IMR-90 (cell line): ENCODE measurements at regions not wholly inside any gene's neighbourhood (a gene's known extent, or its start where the extent isn't known, plus 50 kb on each side); places are given as distances from the start of the nearest gene placed in this dataset.

Source experiments
- MXI1 ChIP-seq: IDR thresholded peaks from 2 replicates; pipeline ENCODE4 v1.6.1; 2012; ENCODE audit warnings: low read depth, mild to moderate bottlenecking, low read length, moderate library complexity, borderline replicate concordance
- POLR2A ChIP-seq: IDR thresholded peaks from 2 replicates; pipeline ENCODE4 v1.6.1; 2012; ENCODE audit warnings: mild to moderate bottlenecking, low read depth, low read length
- RAD21 ChIP-seq: IDR thresholded peaks from 2 replicates; pipeline ENCODE4 v1.6.1; 2012; ENCODE audit warnings: low read length, improper control_type of control experiment
- TF ChIP-seq, protein P1 (sequence below): conservative IDR thresholded peaks from 2 replicates; pipeline ENCODE4 v1.5.1; 2012; ENCODE audit warnings: mild to moderate bottlenecking, low read depth, low read length, improper control_type of control experiment
- TF ChIP-seq, protein P2 (sequence below): fragments of 150-350 bp; IDR thresholded peaks from 2 replicates; pipeline ENCODE4 v1.6.1; 2016; ENCODE audit warnings: low read depth, mild to moderate bottlenecking, low read length, moderate library complexity, borderline replicate concordance
- TF ChIP-seq, protein P3 (sequence below): fragments of 150-350 bp; IDR thresholded peaks from 2 replicates; pipeline ENCODE4 v1.6.1; 2017; ENCODE audit warnings: mild to moderate bottlenecking, antibody characterized with exemption, low read length, low read depth

- TF ChIP-seq, protein P1, sequence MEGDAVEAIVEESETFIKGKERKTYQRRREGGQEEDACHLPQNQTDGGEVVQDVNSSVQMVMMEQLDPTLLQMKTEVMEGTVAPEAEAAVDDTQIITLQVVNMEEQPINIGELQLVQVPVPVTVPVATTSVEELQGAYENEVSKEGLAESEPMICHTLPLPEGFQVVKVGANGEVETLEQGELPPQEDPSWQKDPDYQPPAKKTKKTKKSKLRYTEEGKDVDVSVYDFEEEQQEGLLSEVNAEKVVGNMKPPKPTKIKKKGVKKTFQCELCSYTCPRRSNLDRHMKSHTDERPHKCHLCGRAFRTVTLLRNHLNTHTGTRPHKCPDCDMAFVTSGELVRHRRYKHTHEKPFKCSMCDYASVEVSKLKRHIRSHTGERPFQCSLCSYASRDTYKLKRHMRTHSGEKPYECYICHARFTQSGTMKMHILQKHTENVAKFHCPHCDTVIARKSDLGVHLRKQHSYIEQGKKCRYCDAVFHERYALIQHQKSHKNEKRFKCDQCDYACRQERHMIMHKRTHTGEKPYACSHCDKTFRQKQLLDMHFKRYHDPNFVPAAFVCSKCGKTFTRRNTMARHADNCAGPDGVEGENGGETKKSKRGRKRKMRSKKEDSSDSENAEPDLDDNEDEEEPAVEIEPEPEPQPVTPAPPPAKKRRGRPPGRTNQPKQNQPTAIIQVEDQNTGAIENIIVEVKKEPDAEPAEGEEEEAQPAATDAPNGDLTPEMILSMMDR = no peak
- TF ChIP-seq RAD21 = no peak
- TF ChIP-seq POLR2A = no peak
- TF ChIP-seq, protein P2, sequence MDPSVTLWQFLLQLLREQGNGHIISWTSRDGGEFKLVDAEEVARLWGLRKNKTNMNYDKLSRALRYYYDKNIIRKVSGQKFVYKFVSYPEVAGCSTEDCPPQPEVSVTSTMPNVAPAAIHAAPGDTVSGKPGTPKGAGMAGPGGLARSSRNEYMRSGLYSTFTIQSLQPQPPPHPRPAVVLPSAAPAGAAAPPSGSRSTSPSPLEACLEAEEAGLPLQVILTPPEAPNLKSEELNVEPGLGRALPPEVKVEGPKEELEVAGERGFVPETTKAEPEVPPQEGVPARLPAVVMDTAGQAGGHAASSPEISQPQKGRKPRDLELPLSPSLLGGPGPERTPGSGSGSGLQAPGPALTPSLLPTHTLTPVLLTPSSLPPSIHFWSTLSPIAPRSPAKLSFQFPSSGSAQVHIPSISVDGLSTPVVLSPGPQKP = no peak
- TF ChIP-seq MXI1 = no peak
- TF ChIP-seq, protein P3, sequence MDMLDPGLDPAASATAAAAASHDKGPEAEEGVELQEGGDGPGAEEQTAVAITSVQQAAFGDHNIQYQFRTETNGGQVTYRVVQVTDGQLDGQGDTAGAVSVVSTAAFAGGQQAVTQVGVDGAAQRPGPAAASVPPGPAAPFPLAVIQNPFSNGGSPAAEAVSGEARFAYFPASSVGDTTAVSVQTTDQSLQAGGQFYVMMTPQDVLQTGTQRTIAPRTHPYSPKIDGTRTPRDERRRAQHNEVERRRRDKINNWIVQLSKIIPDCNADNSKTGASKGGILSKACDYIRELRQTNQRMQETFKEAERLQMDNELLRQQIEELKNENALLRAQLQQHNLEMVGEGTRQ = no peak
Observed at GRCh38 chr5:152107220-152107619, 182.6 kb upstream of the GLRA1 start.
